ENCODE measurements at regions not wholly inside any gene's neighbourhood (a gene's known extent, or its start where the extent isn't known, plus 50 kb on each side); places are given as distances from the start of the nearest gene placed in this dataset.

GRCh38 chr6:14380901-14381828 lies 263.6 kb downstream of the CD83 start:
- no peak for TF ChIP-seq CTCF (IDR thresholded peaks at IDR 0.05; ENCODE audit: low read length)
- TF ChIP-seq EZH2phosphoT487 (IDR thresholded peaks at IDR 0.05; ENCODE audit: low read length), result no peak

All from MM.1S (cell line).